AG09319 (cell line): ENCODE measurements at regions not wholly inside any gene's neighbourhood (a gene's known extent, or its start where the extent isn't known, plus 50 kb on each side); places are given as distances from the start of the nearest gene placed in this dataset.

Experiments used
- DNase-seq: peaks from one replicate; pipeline ENCODE4 v3.0.0-alpha.2; 2010; ENCODE audit warnings: low read depth; ENCODE audit errors: extremely low read depth
- TF ChIP-seq, protein P1 (sequence below): IDR thresholded peaks from 2 replicates; pipeline ENCODE4 v1.5.1; 2011; ENCODE audit warnings: low read depth, mild to moderate bottlenecking, inconsistent platforms, low read length, moderate library complexity

DNA sequence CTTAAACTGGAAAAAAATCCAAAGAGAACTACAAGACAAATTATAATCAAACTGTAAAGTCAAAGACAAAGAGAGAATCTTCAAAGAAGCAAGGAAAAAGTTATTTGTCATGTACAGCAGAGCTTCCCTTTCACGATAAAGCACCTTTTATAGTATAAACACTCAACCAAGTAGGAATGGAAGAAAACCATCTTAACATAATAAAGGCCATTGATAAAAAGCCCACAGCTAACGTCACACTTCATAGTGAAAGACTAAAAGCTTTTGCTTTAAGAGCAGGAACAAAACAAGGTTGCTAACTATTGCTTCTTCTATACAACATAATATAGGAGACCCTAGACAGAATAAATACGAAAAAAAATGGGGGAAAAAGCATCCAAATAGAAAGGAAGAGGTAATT, 595.7 kb upstream of the POU3F4 start:
- TF ChIP-seq, protein P1, sequence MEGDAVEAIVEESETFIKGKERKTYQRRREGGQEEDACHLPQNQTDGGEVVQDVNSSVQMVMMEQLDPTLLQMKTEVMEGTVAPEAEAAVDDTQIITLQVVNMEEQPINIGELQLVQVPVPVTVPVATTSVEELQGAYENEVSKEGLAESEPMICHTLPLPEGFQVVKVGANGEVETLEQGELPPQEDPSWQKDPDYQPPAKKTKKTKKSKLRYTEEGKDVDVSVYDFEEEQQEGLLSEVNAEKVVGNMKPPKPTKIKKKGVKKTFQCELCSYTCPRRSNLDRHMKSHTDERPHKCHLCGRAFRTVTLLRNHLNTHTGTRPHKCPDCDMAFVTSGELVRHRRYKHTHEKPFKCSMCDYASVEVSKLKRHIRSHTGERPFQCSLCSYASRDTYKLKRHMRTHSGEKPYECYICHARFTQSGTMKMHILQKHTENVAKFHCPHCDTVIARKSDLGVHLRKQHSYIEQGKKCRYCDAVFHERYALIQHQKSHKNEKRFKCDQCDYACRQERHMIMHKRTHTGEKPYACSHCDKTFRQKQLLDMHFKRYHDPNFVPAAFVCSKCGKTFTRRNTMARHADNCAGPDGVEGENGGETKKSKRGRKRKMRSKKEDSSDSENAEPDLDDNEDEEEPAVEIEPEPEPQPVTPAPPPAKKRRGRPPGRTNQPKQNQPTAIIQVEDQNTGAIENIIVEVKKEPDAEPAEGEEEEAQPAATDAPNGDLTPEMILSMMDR: no peak
- DNase-seq: no peak

DNA sequence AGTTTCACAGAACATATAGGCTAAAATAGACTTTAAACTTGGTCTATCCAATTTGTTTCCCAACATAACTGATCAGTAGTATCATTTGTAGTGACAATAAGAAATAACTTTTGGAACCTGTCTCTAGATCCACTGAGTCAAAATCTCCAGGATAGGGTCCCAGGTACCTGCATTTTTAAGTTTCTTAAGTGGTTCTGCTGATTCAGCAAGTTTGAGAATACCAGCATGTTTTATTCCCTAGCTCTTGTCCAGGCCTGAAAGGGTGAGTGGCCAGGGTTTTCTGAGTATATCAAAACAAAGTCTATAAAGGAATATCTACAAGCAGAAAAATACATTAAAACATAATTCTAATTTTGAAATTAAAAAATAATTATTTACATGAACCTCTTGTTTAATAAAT, 573.1 kb upstream of the POU3F4 start:
- TF ChIP-seq, protein P1: no peak
- DNase-seq: no peak

DNA sequence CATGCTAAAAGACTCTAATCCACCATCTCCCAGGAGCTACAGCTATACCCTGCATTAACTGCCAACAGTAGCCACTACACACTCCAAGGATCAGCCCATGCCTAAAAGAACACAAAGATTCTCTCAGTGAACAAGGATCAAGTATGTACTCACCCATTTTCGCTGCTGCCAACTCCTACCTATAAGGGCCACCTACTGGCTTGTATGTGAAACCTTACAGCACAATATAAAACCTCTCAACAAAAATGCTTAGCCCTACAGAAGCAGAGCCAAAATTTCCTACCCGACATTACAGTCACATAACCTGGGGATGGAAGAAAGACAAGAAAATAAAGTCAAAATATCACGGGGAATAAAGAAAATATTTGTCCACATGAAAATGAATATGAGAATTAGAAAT, 562.8 kb upstream of the POU3F4 start:
- TF ChIP-seq, protein P1: no peak
- DNase-seq: no peak

DNA sequence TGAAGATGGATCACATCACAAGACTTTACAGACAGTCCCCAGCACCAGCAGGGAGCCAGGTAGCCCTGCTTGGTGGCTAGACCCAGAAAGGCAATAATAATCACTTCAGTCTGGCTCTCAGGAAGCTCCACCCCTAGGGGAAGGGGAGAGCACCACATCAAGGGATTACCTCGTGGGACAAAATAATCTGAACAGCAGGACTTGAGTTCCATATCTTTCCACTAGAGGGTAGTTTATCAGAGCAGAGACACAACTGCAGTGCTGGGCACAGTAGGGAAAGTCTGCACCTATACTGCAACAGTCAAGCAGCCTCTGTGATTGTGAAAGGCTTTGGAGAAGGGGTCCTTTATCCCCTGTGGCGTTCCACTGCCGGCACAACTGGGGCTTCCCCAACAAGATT, 547.0 kb upstream of the POU3F4 start:
- DNase-seq: no peak
- TF ChIP-seq, protein P1: no peak

DNA sequence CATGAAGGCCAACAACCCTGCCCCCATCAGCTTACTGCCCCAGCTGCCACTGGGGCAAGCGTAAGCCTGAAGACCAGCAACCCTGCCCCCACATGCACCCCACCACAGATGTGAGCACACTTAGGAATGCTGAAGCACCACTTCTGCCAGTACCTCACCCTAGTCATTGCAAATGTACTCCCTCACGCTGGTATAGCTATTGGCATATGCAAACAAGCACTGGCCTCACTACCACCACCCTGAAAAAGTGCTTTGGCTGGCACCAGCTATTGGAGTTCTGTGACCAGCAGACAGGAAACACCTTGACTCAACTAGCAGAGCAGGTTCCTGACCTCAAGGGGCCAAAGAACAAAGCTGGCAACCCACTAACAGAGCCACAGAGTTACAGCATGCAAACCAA, 534.4 kb upstream of the POU3F4 start:
- TF ChIP-seq, protein P1: no peak
- no peak for DNase-seq

DNA sequence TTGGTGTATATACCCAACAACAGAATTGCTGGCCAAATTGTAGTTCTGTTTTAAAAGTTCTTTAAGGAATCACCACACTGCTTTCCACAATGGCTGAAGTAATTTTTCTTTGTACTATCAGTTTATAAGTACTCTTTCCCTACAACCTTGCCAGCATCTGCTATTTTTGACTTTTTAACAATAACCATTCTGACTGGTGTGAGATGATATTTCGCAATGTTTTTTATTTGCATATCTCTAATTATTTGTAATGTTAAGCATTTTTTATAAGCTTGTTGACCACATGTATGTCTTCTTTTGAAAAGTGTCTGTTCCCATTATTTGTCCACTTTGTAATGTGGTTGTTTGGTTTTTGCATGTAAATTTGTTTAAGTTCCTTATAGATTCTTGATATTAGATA, 509.9 kb upstream of the POU3F4 start:
- TF ChIP-seq, protein P1: no peak
- no peak for DNase-seq

DNA sequence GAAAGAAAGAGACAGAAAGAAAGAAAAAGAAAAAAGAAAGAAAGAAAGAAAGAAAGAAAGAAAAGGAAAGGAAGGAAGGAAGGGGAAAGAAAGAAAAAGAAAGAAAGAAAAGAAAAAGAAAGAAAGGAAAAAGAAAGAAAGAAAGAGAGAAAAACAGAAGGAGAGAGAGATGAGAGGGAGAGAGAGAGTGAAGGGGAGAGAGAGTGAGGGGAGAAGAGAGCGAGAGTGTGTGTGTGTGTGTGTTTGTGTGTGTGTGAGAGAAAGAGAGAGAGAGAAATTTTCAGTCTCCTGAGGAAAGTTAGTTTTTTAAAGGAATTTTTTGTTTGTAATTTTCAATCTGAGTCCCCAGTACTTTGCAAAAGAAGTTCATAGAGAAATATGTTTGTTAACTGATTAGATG, 504.1 kb upstream of the POU3F4 start:
- DNase-seq: no peak
- TF ChIP-seq, protein P1: no peak
